ENCODE measurements at regions not wholly inside any gene's neighbourhood (a gene's known extent, or its start where the extent isn't known, plus 50 kb on each side); places are given as distances from the start of the nearest gene placed in this dataset.
"Not testable (repeated sequence)": the region's sequence is repeated elsewhere in the genome, so short reads cannot be mapped to it uniquely, and the experiment has no call there.

GRCh38 chr21:34219334-34220060 is 144.3 kb upstream of the KCNE2 start:
- no peak for DNase-seq

- no peak for DNase-seq
Measured at GRCh38 chr21:34220556-34221195, 143.1 kb upstream of the KCNE2 start.

- no peak for DNase-seq
Measured at GRCh38 chr21:34221331-34222030, 142.3 kb upstream of the KCNE2 start.

GRCh38 chr21:34222031-34222335 is 141.8 kb upstream of the KCNE2 start:
- DNase-seq = no peak

GRCh38 chr21:34223376-34223775 is 140.4 kb upstream of the KCNE2 start:
- DNase-seq = peak; percentile 37

- no peak for DNase-seq
Measured at GRCh38 chr21:34227386-34227852, 136.4 kb upstream of the KCNE2 start.

- DNase-seq = no peak
Measured at GRCh38 chr21:34228792-34229191, 135.0 kb upstream of the KCNE2 start.

- DNase-seq = no peak
Measured at GRCh38 chr21:34229353-34229752, 134.5 kb upstream of the KCNE2 start.

GRCh38 chr21:34233741-34234140 is 130.1 kb upstream of the KCNE2 start:
- not testable (repeated sequence) for DNase-seq

GRCh38 chr21:34235514-34235913 is 128.3 kb upstream of the KCNE2 start:
- no peak for DNase-seq

GRCh38 chr21:34242973-34243372 is 120.8 kb upstream of the KCNE2 start:
- DNase-seq = no peak

GRCh38 chr21:34243562-34243961 is 120.2 kb upstream of the KCNE2 start:
- no peak for DNase-seq

- no peak for DNase-seq
Measured at GRCh38 chr21:34252751-34253150, 111.1 kb upstream of the KCNE2 start.

- DNase-seq = no peak
Measured at GRCh38 chr21:34255073-34255472, 108.7 kb upstream of the KCNE2 start.

GRCh38 chr21:34260277-34261008 is 103.4 kb upstream of the KCNE2 start:
- DNase-seq = no peak

GRCh38 chr21:34261841-34262468 is 101.9 kb upstream of the KCNE2 start:
- no peak for DNase-seq

GRCh38 chr21:34262469-34262845 is 101.3 kb upstream of the KCNE2 start:
- no peak for DNase-seq

GRCh38 chr21:34263629-34264028 is 100.2 kb upstream of the KCNE2 start:
- DNase-seq = no peak

GRCh38 chr21:34266351-34266750 is 97.5 kb upstream of the KCNE2 start:
- DNase-seq = no peak

GRCh38 chr21:34268493-34268892 is 95.3 kb upstream of the KCNE2 start:
- DNase-seq = no peak

GRCh38 chr21:34270411-34270810 is 93.4 kb upstream of the KCNE2 start:
- DNase-seq = no peak

GRCh38 chr21:34271189-34271851 is 92.5 kb upstream of the KCNE2 start:
- DNase-seq = no peak

Data from KG1 (cell line).